IgD-negative memory B cell (primary cell): ENCODE measurements at regions not wholly inside any gene's neighbourhood (a gene's known extent, or its start where the extent isn't known, plus 50 kb on each side); places are given as distances from the start of the nearest gene placed in this dataset.
"Not testable (repeated sequence)": the region's sequence is repeated elsewhere in the genome, so short reads cannot be mapped to it uniquely, and the experiment has no call there.

Source experiments
- H3K27ac Mint-ChIP-seq, 3 donors: one replicate each; pipeline ENCODE4 v1.8.0; 2020 to 2022; ENCODE audit warnings: mild to moderate bottlenecking in 3 of 3, mixed read lengths in 3 of 3, moderate library complexity in 1 of 3
- H3K27me3 Mint-ChIP-seq: one replicate; pipeline ENCODE4 v1.8.0; 2021; ENCODE audit warnings: mixed read lengths
- H3K36me3 Mint-ChIP-seq: one replicate; pipeline ENCODE4 v1.8.0; 2020; ENCODE audit warnings: mild to moderate bottlenecking, mixed read lengths
- H3K4me1 Mint-ChIP-seq, 3 donors: one replicate each; pipeline ENCODE4 v1.8.0; 2020 to 2022; ENCODE audit warnings: mixed read lengths in 3 of 3, mild to moderate bottlenecking in 1 of 3
- H3K4me3 Mint-ChIP-seq, 4 donors: one replicate each; pipeline ENCODE4 v1.8.0; 2020 to 2022; ENCODE audit warnings: mild to moderate bottlenecking in 4 of 4, mixed read lengths in 4 of 4, moderate library complexity in 3 of 4
- H3K9me3 Mint-ChIP-seq, 3 donors: one replicate each; pipeline ENCODE4 v1.8.0; 2020 to 2021; ENCODE audit warnings: mixed read lengths in 3 of 3, mild to moderate bottlenecking in 1 of 3

DNA sequence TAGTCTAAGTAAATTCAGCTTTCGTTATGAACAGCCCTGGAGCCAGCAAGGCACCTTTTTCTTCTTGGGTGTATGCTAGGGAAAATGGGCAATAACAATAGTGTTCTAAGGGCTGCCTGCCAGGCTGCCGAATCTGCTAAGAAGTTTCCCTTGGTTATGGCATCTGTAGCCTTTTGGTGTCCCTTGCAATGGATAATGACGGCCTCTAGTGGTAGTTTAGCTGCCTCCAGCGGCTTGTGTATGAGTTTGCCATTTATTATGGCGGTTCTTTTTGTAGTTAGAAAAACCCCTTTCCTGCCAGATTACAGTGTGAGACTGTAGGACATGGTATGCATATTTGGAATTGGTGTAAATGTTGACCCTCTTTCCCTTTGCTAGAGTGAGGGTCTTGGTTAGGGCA lies 78.9 kb upstream of the SPIN4 start:
- Mint-ChIP-seq H3K27ac (no peak overlapping the region), H3K9me3 (peaks cover 0 to 3% (median 0%) of the 10 kb centered on the region in 3 donors), H3K4me1 (no peaks in the 10 kb centered on the region), H3K36me3 (peaks cover 3% of the 10 kb centered on the region), H3K4me3 (no peak overlapping the region), H3K27me3 (peaks cover 2% of the 10 kb centered on the region)

DNA sequence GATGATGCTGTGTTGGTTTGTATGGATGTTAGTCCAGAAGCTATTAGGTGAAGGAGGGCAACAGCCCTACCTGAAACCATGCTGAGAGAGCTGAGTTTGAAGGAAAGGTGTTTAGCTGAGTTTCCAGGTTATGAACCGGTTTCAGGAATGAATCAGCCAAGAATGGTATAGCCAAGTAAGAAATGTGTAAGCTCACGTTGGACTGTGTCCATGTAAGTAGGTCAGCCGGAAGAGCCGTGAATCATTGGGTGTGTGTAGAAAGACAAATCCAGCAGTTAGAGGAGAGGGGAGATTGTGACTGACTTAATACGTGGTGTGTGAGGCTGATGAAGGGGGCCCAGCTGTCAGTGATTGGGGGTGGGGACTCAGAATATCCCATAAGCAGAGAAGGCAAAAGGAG lies 77.2 kb upstream of the SPIN4 start:
- no peak overlapping the region for H3K27ac Mint-ChIP-seq
- peaks cover 3% of the 10 kb centered on the region for H3K36me3 Mint-ChIP-seq
- no peaks in the 10 kb centered on the region for H3K9me3 Mint-ChIP-seq
- peaks cover 2% of the 10 kb centered on the region for H3K27me3 Mint-ChIP-seq
- H3K4me3 Mint-ChIP-seq = no peak overlapping the region
- H3K4me1 Mint-ChIP-seq = no peaks in the 10 kb centered on the region

DNA sequence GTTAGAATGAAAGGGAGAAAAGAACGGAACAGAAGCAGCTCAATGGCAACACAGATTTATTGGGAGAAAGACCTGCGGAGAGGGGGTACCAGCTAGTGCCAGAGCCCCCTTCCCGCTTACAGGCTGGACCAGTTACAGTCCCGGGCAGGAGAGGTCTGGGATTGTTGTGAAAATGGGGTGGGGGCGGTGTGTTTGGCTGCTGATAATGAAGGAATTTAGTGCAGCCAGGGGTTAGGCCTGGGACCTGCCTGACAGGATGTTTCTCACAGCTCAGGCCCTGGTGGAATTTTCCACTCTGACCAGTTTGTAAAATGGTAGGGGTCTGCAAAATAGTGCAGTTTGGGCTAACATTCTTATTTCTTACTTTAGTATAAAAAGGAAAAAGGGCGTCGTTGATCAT lies 75.4 kb upstream of the SPIN4 start:
- no peaks in the 10 kb centered on the region for H3K27me3 Mint-ChIP-seq
- no peaks in the 10 kb centered on the region for H3K36me3 Mint-ChIP-seq
- no peaks in the 10 kb centered on the region for H3K4me1 Mint-ChIP-seq
- peaks cover 0 to 4% (median 0%) of the 10 kb centered on the region in 3 donors for H3K9me3 Mint-ChIP-seq
- H3K27ac Mint-ChIP-seq = no peak overlapping the region
- no peak overlapping the region for H3K4me3 Mint-ChIP-seq

DNA sequence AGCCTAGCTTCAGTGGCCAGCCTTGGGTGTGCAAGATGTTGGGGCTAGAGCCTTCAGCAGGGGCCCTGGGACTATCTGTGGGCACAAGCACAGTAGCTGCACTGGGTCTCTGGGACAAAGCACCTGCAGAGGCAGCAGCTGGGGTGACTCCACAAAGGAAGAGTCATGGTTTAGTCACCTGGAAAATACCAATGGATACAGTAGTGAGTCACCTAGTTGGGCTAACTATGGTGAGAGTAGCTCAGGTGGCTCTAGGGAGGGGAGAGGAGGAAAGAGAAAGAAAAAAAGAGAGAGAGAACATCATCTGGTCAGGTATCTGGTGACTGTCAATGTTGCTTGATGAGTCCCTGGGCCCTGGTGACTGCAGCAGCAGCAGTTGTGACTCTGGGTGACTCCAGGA lies 72.9 kb upstream of the SPIN4 start:
- Mint-ChIP-seq H3K27ac (peak overlapping the region in 1 of 3 donors; percentile 50), H3K36me3 (no peaks in the 10 kb centered on the region), H3K4me1 (no peaks in the 10 kb centered on the region), H3K27me3 (no peaks in the 10 kb centered on the region), H3K4me3 (peak overlapping the region in 1 of 4 donors; percentile 23), H3K9me3 (peaks cover 0 to 5% (median 4%) of the 10 kb centered on the region in 3 donors)

DNA sequence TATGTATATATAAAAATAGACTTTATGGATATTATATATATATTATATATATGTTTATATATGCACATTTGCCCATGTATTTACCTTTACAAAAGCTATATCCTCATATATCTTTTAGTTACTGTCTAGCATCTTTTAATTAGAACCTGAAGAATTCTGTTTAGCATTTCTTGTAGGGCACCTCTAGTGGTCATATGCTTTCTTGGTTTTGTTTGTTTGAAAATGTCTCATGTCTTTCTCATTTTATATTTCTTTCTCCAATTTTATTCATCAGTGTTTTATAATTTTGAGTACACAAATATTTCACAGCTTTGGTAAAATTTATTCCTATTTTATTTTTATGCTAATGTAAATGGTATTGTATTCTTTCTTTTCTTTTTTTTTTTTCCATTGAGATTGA lies 70.3 kb upstream of the SPIN4 start:
- no peak overlapping the region for H3K27ac Mint-ChIP-seq
- no peaks in the 10 kb centered on the region for H3K4me1 Mint-ChIP-seq
- no peaks in the 10 kb centered on the region for H3K36me3 Mint-ChIP-seq
- peaks cover 0 to 12% (median 7%) of the 10 kb centered on the region in 3 donors for H3K9me3 Mint-ChIP-seq
- no peaks in the 10 kb centered on the region for H3K27me3 Mint-ChIP-seq
- no peak overlapping the region for H3K4me3 Mint-ChIP-seq

DNA sequence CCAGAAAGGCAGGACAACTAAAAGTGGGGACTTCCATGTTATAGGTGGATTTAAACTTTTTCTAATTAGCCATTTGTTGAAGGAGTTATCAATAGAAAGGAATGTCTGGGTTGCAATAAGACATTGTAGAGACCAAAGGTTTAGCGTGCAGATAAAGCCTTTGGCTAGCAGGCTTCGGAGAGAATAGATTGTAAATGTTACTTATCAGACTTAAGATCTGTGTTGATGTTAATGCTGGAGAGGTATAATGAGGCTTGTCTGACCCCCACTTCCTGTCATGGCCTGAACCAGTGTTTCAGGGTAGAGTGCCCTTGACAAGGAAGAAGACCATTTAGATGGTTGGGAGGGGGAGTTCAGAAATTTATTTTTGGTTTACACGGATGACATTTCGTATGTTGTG lies 67.1 kb upstream of the SPIN4 start:
- peaks cover 0 to 12% (median 7%) of the 10 kb centered on the region in 3 donors for H3K9me3 Mint-ChIP-seq
- H3K4me3 Mint-ChIP-seq = no peak overlapping the region
- H3K36me3 Mint-ChIP-seq = no peaks in the 10 kb centered on the region
- no peaks in the 10 kb centered on the region for H3K27me3 Mint-ChIP-seq
- H3K27ac Mint-ChIP-seq = no peak overlapping the region
- H3K4me1 Mint-ChIP-seq = no peaks in the 10 kb centered on the region

DNA sequence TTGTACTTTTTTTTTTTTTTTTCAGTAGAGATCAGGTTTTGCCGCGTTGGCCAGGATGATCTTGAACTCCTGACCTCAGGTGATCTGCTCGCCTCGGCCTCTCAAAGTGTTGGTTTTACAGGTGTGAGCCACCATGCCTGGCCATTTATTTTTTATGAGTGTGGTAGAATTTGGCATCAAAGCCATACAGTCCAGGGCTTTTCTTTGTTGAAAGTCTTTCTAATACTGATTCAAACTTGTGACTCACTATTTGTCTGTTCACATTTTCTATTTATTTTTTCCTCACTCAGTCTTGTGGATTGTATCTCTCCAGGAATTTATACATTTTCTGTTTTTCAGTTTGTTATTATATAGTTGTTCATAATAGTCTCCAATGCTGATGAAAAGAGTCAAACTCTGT lies 66.5 kb upstream of the SPIN4 start:
- Mint-ChIP-seq H3K4me1 (no peaks in the 10 kb centered on the region), H3K36me3 (peaks cover 1% of the 10 kb centered on the region), H3K9me3 (peaks cover 0 to 12% (median 4%) of the 10 kb centered on the region in 3 donors), H3K4me3 (no peak overlapping the region), H3K27me3 (no peaks in the 10 kb centered on the region), H3K27ac (no peak overlapping the region)

DNA sequence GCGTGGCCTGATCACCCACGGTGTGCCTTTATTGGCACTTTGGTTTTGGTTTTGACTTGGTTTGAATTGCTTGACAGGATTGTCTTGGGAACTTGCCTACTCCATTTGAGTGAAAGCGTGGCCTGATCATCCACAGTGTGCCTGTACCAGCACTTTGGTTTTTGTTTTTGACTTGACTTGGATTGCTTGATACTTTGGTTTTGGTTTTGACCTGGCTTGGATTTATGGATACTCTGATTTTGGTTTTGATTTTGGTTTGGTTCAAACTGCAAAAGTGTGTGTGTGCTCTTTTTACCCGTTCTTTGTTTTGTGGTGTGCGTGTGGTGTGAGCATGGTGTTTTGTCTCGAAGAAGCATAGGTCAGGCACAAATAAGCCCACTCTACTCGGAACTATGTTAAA lies 58.8 kb upstream of the SPIN4 start:
- not testable (repeated sequence) for H3K27ac Mint-ChIP-seq, H3K9me3 Mint-ChIP-seq, H3K27me3 Mint-ChIP-seq, H3K4me1 Mint-ChIP-seq, H3K4me3 Mint-ChIP-seq, H3K36me3 Mint-ChIP-seq

DNA sequence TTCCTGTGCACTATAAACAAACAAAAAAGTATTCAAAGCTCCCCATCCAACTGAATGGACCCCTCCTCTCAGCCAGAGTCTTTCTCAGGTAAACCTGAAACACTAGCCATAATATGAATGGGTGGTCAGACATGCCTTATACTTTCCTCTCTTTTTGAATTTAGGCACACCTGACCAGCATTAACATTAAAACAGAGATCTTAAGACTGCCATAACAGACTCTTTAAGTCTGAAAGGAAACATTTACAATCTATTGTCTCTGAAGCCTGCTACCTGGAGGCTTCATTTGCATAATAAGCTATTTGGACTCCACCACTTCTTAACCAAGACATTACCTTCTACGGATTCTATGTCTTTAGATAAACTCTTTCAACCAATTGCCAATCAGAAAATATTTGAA lies 56.9 kb upstream of the SPIN4 start:
- Mint-ChIP-seq H3K4me1 (peaks cover 0 to 2% (median 0%) of the 10 kb centered on the region in 3 donors), H3K36me3 (peaks cover under 1% of the 10 kb centered on the region)

DNA sequence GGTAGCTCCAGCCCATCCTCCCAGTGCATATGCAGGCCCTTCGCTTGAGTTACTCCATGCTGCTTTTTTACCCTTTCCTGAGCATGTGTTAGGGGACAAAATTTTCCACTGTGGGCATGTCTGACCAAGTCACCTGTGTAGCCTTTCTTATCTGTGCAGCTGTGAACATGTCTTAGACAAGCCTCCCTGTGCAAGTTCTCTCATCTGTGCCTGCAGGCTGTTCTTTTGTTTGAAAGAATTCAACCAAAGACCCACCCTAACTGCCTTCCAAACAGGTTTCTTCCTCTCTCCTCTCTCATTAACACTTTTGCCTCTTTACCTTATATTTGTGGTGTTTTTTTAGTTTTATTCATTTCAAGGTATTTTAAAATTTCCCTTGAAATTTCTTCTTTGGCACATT lies 53.2 kb upstream of the SPIN4 start:
- Mint-ChIP-seq H3K27ac (no peak overlapping the region), H3K9me3 (peaks cover 3 to 11% (median 4%) of the 10 kb centered on the region in 3 donors), H3K27me3 (no peaks in the 10 kb centered on the region), H3K4me3 (no peak overlapping the region), H3K36me3 (no peaks in the 10 kb centered on the region), H3K4me1 (peaks cover 0 to 2% (median 0%) of the 10 kb centered on the region in 3 donors)

More for the DNA sequence above, 56.9 kb upstream of the SPIN4 start:
- Mint-ChIP-seq H3K4me3 (no peak overlapping the region), H3K27me3 (no peaks in the 10 kb centered on the region), H3K9me3 (peaks cover 3 to 11% (median 4%) of the 10 kb centered on the region in 3 donors), H3K27ac (no peak overlapping the region)

DNA sequence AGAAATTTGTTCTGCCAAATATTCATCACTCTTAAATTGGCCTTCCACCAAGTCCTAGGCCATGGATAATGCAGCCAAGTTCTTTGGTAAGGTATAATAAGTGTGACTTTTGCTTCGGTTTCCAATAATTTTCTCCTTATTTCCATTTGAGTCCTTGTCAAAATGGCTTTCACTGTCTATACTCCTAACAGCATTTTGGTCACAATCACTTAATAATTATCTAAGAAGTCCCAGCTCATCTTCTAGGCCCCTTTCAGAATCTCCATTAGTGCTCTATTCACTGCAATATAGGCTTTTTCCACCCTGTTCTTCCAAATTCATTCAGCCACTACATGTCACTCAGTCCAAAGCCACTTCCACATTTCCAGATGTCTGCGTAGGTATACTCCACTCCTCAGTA lies 51.0 kb upstream of the SPIN4 start:
- H3K36me3 Mint-ChIP-seq = no peaks in the 10 kb centered on the region
- no peaks in the 10 kb centered on the region for H3K27me3 Mint-ChIP-seq
- H3K4me1 Mint-ChIP-seq = peaks cover 0 to 2% (median 0%) of the 10 kb centered on the region in 3 donors
- H3K4me3 Mint-ChIP-seq = no peak overlapping the region
- no peak overlapping the region for H3K27ac Mint-ChIP-seq
- peaks cover 2 to 8% (median 3%) of the 10 kb centered on the region in 3 donors for H3K9me3 Mint-ChIP-seq
